Neural crest cell (in vitro differentiated cells): ENCODE measurements at regions not wholly inside any gene's neighbourhood (a gene's known extent, or its start where the extent isn't known, plus 50 kb on each side); places are given as distances from the start of the nearest gene placed in this dataset.

Experiments
- DNase-seq: peaks from one replicate; pipeline ENCODE4 v3.0.0; 2021; ENCODE audit warnings: low read depth, mixed read lengths, low spot score
- H3K27ac Mint-ChIP-seq: one replicate; pipeline ENCODE4 v1.8.0; 2021; ENCODE audit warnings: mild to moderate bottlenecking, mixed read lengths; ENCODE audit not compliant: unreplicated experiment
- H3K27me3 Mint-ChIP-seq: 2 replicates; pipeline ENCODE4 v1.8.0; 2021; ENCODE audit warnings: low read depth, mild to moderate bottlenecking, mixed read lengths
- H3K36me3 Mint-ChIP-seq: 2 replicates; pipeline ENCODE4 v1.8.0; 2021; ENCODE audit warnings: low read depth, mild to moderate bottlenecking, mixed read lengths
- H3K4me1 Mint-ChIP-seq: 2 replicates; pipeline ENCODE4 v1.8.0; 2021; ENCODE audit warnings: mixed read lengths
- H3K4me3 Mint-ChIP-seq: one replicate; pipeline ENCODE4 v1.8.0; 2021; ENCODE audit warnings: mild to moderate bottlenecking, mixed read lengths
- H3K9me3 Mint-ChIP-seq: 2 replicates; pipeline ENCODE4 v1.8.0; 2021; ENCODE audit warnings: mixed read lengths
- CTCF ChIP-seq: fragments of 200-600 bp; sonication (generic); conservative IDR thresholded peaks from 2 replicates; pipeline ENCODE4 v1.5.0; 2021; ENCODE audit warnings: antibody characterized with exemption, mild to moderate bottlenecking

DNA sequence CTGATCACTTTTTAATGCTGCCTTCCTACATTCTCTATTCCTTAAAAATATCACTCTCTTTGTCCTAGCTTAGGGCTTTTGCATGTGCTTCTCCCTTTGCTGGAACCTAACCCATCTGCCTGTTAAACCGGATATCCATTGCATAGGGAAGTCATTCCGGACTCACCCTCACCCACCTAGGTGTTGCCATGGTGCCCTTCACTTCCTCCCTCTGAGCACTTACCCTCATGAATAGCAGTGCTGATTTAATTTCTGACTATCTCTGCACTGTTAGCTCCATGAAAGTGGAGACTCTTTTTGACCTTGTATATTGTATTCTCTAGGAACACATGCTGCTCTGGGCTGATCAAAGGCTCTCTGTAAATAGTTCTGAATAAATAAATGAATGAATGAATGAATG is 401.9 kb downstream of the PCDH20 start:
- H3K36me3 Mint-ChIP-seq = no peaks in the 10 kb centered on the region
- H3K4me1 Mint-ChIP-seq = peaks cover 4% of the 10 kb centered on the region
- no peak for DNase-seq
- no peaks in the 10 kb centered on the region for H3K27me3 Mint-ChIP-seq
- TF ChIP-seq CTCF = no peak
- no peak overlapping the region for H3K4me3 Mint-ChIP-seq
- H3K27ac Mint-ChIP-seq = no peak overlapping the region
- H3K9me3 Mint-ChIP-seq = peaks cover 2% of the 10 kb centered on the region

GRCh38 chr13:61010358-61010757 is 405.3 kb downstream of the PCDH20 start:
- peaks cover 4% of the 10 kb centered on the region for H3K4me1 Mint-ChIP-seq

DNA sequence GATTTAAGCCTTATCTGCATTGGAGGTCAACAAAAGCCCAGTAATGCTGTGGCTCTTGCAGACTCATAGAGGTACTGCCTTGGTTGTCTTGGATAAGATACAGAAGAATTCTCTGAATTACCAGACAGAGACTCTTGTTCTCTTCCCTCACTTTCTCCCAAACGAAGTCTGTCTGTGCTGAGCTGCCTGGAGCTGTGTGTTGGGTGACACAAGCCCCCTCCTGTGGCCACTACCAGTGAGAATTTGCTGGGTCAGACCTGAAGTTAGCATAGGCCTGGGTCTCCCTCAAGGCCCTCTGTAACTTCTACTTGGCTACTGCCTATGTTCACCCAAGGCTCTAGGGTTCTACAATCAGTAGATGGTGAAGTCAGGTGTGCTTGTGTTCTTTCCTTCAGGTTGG is 413.0 kb downstream of the PCDH20 start:
- no peak for TF ChIP-seq CTCF
- peaks cover 8% of the 10 kb centered on the region for H3K36me3 Mint-ChIP-seq
- DNase-seq = no peak
- H3K4me3 Mint-ChIP-seq = no peak overlapping the region
- H3K27ac Mint-ChIP-seq = no peak overlapping the region
- no peaks in the 10 kb centered on the region for H3K27me3 Mint-ChIP-seq
- no peaks in the 10 kb centered on the region for H3K4me1 Mint-ChIP-seq
- H3K9me3 Mint-ChIP-seq = peaks cover 22% of the 10 kb centered on the region

More at GRCh38 chr13:61010358-61010757, 405.3 kb downstream of the PCDH20 start:
- Mint-ChIP-seq H3K9me3 (peaks cover 20% of the 10 kb centered on the region), H3K27ac (no peak overlapping the region), H3K4me3 (no peak overlapping the region), H3K27me3 (no peaks in the 10 kb centered on the region), H3K36me3 (peaks cover 14% of the 10 kb centered on the region)
- DNase-seq = no peak
- TF ChIP-seq CTCF = no peak

DNA sequence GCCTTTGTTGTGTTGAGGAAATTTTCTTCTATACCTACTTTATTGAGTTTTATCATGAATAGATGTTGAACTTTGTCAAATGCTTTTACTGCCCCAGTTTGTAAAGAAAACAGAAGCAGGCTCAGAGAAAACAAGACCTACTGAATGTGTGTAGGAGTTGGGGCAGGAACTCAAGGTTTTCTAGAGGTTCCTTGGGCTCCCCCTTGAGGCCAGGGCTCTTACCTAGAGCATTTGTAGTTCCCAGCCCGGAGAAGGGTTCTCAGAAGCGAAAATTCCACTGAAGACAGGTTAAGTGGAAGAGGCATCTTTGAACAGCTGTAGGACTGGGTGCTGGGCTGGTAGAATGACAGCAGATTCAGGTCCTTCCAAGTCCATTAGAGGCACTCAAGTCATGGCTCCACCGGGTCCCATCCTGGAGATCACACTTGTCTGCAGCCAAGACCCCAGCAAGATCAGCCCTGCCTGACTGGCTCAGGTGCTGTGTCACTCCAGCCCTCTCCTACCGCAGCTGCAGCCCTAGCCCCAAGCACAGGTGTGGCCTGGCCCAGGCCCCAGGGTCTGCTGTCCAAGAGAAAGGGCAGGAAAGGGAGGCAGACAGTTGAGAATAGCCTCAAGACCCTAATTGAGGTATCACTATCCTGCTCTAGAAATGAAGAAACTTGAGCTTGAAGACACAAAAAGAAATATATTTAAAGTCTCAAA is 425.5 kb downstream of the PCDH20 start:
- Mint-ChIP-seq H3K4me3 (no peak overlapping the region), H3K27me3 (no peaks in the 10 kb centered on the region), H3K36me3 (no peaks in the 10 kb centered on the region), H3K4me1 (no peaks in the 10 kb centered on the region), H3K27ac (no peak overlapping the region), H3K9me3 (no peaks in the 10 kb centered on the region)
- TF ChIP-seq CTCF = no peak
- DNase-seq = no peak

- no peak for TF ChIP-seq CTCF
- no peak overlapping the region for H3K27ac Mint-ChIP-seq
- H3K9me3 Mint-ChIP-seq = no peaks in the 10 kb centered on the region
- DNase-seq = no peak
- no peaks in the 10 kb centered on the region for H3K36me3 Mint-ChIP-seq
- H3K4me1 Mint-ChIP-seq = no peaks in the 10 kb centered on the region
- no peak overlapping the region for H3K4me3 Mint-ChIP-seq
- H3K27me3 Mint-ChIP-seq = no peaks in the 10 kb centered on the region
Observed at GRCh38 chr13:60986301-60986700, 429.3 kb downstream of the PCDH20 start.
